Hematopoietic multipotent progenitor cell treated with erythropoietin and hydrocortisone succinate and interleukin-3 and kit ligand, for 6 days (in vitro differentiated cells): ENCODE measurements at regions not wholly inside any gene's neighbourhood (a gene's known extent, or its start where the extent isn't known, plus 50 kb on each side); places are given as distances from the start of the nearest gene placed in this dataset.
"Not testable (repeated sequence)": the region's sequence is repeated elsewhere in the genome, so short reads cannot be mapped to it uniquely, and the experiment has no call there.

Source experiments
- DNase-seq: peaks from one replicate; pipeline ENCODE4 v3.0.0-alpha.2; 2015

GRCh38 chr7:81525841-81526240 is 244.0 kb downstream of the HGF start:
- DNase-seq, result no peak

DNA sequence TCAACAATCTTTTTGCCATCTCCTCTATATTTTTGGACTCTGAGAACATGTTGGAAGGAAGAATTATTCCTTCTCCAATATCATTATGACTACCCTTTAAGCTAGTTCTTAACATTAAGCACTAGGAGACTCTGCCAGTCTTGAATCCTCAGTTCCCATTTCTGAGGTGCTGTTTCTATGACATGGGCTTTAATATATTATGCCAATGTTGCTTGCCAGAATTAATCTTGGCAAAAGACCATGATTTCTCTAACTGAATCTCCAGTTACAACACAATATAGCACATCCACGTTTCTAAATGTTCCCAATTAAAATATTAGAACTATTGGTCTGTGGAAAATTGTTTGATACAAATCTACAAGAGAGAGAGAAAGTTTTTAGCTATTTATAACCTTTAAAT is 250.0 kb downstream of the HGF start:
- DNase-seq, result no peak

DNA sequence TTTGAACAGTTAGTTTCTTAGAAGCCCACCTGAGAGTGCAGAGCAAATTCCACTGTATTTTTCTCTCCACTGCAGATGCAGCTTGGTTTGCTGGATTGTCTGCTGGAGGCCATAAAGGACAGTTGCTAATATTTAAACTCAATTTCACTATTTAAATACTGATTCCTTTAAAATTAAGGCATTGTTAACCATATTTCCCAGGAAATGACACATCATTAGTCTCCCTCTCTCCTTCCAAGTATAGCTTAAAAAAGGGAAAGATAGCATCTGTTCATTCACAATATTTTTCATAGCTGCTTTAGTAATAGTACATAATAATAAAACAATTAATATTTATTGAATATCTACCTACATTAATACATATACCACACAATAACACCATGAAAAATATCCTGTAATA is 252.9 kb downstream of the HGF start:
- no peak for DNase-seq

- no peak for DNase-seq
Observed at GRCh38 chr7:81515009-81515408, 254.8 kb downstream of the HGF start.

DNA sequence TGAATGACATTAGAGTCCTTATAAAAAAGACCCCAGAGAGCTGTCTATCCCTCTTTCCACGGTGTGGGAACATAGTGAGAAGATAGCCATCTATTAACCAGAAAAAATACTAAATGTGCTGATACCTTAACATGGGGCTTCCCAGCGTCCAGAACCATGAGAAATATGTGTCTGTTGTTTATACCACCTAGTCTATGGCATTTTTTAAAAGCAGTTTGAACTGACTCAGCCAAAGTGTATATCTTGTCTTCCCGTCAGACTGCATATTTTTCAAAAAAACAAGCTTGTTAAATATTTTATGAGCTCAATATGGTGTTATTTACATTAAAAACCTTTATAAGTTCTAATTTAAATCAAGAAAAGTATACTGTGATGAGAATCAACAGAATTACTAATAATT is 255.3 kb downstream of the HGF start:
- DNase-seq, result no peak

DNA sequence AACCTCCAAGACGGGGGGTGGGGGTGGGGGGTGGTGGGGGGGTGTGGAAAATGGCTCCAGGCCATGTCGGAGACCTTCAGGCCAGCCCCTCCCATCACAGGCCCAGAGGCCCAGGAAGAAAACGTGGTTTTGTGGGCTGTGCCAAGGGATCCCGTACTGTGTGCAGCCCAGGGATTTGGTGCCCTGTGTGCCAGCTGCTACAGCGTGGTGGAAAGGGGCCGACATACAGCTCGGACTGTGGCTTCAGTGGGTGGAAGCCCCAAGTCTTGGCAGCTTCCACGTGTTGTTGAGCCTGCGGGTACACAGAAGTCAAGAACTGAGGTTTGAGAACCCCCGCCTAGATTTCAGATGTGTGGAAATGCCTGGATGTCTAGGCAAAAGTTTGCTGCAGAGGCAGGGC is 259.7 kb downstream of the HGF start:
- no peak for DNase-seq

DNA sequence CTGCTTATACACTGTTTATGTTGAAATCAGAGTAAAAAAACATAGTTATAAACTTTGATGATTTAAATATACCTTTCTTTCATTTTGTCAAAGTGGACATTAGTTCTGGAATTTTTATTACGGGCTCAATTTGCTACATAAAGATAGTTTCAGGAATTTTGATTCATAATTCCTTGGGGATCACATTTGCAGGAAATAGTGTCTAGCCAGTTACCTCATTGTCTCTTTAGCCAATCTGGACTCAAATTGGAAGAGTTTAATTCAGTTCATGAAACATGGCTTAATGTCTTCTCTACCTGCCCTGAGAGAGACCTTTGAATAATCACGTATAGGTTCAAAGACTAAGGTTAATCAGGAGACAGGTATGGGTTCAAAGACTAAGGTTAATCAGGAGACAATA is 262.6 kb downstream of the HGF start:
- no peak for DNase-seq

- DNase-seq, result no peak
Observed at GRCh38 chr7:81506609-81507008, 263.2 kb downstream of the HGF start.

GRCh38 chr7:81503771-81504170 is 266.1 kb downstream of the HGF start:
- no peak for DNase-seq

GRCh38 chr7:81503336-81503735 is 266.5 kb downstream of the HGF start:
- DNase-seq, result no peak

DNA sequence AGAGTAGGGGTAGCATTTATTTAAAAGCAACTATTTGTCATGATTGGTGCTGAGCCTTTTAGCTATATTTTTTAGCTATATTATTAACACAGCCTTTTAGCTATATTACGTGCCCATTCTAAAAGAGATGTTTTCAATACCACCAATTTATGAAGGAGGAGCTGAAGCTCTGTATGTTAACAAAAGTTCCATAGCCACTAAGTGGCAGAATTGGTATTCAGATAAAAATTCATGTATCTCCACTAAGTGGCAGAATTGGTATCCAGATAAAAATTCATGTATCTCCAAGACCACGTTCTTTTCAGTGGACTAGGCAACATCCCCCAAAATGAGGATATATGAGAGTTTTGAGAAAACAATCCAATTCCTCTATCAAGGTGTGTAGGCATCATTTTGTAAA is 268.6 kb downstream of the HGF start:
- DNase-seq, result peak; percentile 16

DNA sequence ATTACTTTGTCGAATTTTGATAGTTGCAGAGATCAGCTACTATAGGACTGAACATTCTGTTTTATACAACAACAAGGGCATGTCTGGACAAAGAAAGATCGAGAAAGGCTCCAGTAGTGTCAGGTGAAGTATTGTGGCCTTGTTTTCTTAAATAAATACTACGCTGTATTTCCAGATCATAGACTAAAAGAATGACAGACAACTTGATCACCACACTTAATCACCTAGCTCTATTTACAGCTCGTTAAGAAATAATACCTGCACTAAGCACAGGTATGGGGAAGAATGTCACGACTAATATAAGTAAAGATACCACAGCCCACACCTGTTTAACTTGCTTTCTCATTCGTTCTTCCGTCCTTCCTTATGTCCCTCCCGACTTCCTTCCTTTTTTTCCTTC is 269.2 kb downstream of the HGF start:
- DNase-seq, result no peak

- DNase-seq, result peak; percentile 85
Observed at GRCh38 chr7:81499262-81500116, 270.4 kb downstream of the HGF start.

DNA sequence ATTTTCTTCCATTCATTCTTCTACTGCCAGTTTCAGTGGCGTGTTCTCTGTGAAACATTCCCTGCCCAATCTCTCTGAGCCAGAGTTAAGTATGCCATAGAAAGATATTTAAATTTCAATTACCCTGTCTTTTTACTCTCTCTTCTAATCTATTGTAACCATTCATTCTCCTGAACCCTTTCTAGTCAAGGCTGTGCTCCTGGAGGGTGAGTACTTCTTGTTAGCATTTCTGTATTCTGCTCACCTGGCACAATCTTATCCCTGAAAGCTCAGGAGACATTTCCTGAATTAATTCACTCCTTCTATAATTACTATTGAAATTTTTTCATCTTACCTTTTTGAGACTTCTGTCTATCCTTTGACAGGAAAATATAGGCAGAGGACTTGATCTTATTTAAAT is 271.7 kb downstream of the HGF start:
- DNase-seq, result no peak

DNA sequence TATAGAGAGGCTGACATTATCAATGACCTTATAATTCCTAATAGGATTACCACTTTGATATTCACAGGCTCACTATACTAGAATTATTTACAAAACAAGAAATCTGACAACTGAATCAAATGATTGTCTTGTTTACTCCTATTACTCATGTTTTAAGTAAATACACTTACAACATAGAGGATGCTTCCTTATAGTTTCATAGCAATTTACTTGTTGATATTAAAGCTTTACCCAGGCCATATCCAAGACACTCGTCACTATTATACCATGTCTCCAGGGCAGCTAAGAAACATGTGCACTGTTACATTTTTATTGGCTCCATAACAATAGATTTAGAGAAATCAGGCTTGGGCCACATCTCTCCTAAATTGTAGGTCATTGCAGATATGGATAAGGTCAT is 276.9 kb downstream of the HGF start:
- DNase-seq, result no peak

DNA sequence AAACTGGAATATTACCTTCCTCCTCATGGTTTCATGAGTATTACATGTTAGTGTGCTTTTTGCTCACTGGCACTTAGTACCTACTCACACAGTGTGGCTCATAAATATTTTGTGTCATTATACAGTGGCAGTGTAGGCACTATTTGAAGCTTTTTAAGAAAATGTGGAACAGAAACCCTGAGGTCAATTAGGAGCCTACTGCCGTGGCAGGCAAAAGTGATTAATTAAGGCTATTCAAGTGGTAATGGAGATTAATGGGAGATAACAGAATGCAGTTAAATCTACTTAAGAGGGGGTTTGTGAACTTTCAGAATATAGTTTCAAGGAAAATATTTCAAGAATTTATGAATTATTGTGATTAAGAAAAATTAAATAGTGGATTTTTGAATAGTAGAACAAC is 277.6 kb downstream of the HGF start:
- DNase-seq, result no peak

- DNase-seq, result no peak
Observed at GRCh38 chr7:81491573-81491972, 278.3 kb downstream of the HGF start.

DNA sequence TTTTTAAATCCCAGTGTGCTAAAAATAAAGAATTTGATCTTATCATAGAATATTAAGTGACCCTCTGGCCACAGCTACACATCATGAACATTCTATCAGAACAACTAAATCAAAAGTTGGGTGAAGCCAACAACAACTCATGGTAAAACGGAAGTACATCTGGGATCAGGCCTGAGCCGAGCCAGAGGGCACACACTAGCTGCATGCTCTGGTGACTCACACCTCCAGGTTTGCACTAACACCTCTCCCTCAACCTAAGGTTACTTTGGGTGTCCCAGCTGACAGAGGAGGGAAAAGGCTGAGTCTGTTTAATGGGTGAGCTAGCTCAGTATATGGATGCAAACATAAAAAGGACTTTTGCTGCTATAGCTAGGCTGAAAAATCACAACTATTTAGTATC is 281.6 kb downstream of the HGF start:
- DNase-seq, result no peak

DNA sequence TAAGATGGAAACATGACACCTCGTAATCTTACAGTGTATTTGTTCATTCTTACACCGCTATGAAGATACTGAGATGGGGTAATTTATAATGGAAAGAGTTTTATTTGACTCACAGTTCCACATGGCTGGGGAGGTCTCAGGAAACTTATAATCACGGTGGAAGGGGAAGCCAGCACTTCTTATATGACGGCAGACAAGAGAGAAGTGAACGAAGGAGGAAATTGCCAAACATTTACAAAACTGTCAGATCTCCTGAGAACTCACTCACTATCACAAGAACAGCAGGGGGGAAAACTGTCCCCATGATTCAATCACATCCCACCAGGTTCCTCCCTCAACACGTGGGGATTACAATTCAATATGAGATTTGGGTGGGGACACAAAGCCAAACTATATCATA is 282.3 kb downstream of the HGF start:
- no peak for DNase-seq

DNA sequence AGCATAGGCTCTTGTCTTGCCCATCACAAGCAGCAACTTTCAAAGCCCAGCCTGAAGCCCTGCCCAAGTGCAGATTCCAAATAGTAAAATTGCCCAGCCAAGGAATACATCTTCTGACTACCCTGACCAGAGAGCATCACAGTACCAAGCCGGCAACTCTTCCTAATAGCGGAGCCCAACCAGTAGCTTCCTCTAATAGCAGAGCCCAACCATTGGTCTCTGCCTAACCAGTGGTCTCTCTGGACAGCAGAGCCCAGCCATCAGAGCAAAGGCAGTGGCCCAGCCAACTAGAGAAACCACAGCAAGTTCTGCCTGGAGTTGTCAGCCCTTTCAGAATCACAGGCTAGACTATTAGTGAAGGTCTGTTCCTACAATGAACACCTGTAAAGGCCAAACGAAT is 285.6 kb downstream of the HGF start:
- DNase-seq, result peak; percentile 60

DNA sequence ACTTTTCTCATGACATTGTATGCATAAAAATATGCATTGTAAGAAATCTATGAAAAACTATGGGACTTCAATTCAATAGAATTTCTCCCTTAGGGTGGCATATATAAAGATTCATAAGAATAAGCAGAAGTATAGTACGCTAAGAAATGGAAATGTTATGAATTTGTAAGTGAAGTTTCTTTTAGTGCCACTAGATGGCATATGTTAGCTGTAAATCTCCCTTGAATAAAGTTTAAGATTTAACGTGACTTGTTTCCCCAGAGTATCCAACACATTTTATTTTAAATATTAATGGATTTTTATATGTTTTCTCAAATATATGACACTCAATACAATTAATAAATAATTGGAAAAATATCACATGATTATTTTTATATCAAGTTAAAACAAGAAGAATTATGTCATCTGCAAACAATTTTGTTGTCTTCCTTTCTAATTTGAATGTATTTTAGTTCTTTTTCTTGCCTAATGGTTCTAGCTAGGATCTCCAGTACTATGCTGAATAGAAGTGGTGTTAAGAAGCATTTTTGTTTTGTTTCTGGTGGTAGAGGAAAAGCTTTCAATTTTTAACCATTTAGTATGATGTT is 287.2 kb downstream of the HGF start:
- peak; percentile 64 for DNase-seq

GRCh38 chr7:81478664-81479063 is 291.2 kb downstream of the HGF start:
- no peak for DNase-seq

DNA sequence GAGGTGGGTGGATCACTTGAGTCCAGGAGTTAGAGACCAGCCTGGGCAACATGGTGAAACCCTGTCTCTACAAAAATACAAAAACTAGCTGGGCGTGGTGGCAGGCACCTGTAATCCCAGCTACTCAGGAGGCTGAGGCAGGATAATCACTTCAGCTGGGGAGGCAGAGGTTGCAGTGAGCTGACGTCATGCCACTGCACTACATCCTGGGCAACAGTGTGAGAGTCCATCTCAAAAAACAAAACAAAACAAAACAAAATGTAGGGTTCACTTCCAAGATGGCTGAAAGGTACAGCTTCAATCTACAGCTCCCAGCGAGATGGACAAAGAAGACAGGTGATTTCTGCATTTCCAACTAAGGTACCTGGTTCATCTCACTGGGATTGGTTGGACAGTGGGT is 291.6 kb downstream of the HGF start:
- not testable (repeated sequence) for DNase-seq

DNA sequence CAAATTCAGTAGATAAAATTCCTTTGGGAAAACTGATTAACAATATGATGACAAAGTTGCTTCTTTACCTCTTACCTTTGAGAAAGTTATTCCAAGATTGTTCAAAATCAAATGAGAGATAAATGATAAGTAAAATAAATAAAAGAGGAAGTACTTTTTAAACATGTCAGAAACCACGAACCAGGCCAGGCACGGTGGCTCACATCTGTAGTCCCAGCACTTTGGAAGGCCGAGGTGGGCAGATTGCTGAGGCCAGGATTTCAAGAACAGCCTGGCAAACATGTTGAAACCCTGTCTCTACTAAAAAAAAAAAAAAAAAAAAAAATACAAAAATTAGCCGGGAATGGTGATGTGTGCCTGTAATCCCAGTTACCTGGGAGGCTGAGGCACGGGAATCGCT is 296.6 kb downstream of the HGF start:
- no peak for DNase-seq
